A549 (cell line): ENCODE measurements at regions not wholly inside any gene's neighbourhood (a gene's known extent, or its start where the extent isn't known, plus 50 kb on each side); places are given as distances from the start of the nearest gene placed in this dataset.

ENCODE experiments used
- ATAC-seq, 2 experiments: fragments of 200-7000 bp in 1 of 2; fragments of >200 bp in 1 of 2; cut with Nextera tagmentation in 1 of 2; cut with Tn5 transposase in 1 of 2; 3 replicates each; pipeline versions ENCODE4 v1.8.0 to v1.9.1; 2018 to 2020; ENCODE audit warnings: mild to moderate bottlenecking in 1 of 2, moderate library complexity in 1 of 2
- CTCF ChIA-PET: fragments of 300-600 bp; sonication (Branson Sonifier 250); formaldehyde crosslinking; extraction: SDS; loops from one replicate; lab custom pipeline; 2021; ENCODE audit warnings: antibody characterized with exemption, inconsistent platforms; lab: Yijun Ruan, JAX
- POLR2A ChIA-PET: fragments of 350-600 bp; formaldehyde crosslinking; extraction: SDS; loops from one replicate; lab custom pipeline; 2021; ENCODE audit warnings: antibody characterized with exemption, inconsistent platforms; lab: Yijun Ruan, JAX
- DNase-seq, 2 experiments: peaks; one replicate each; pipeline versions ENCODE4 v3.0.0 to v3.0.0-alpha.2; 2011 to 2016; ENCODE audit warnings: low read depth in 1 of 2, low spot score in 1 of 2
- FAIRE-seq: peaks from 2 replicates; lab custom pipeline; 2011; peaks lifted over from hg19 to GRCh38; lab: Jason Lieb, UNC
- H3K27ac ChIP-seq, 2 experiments: fragments of >200 bp; sonication (Bioruptor Twin); formaldehyde crosslinking; 3 replicates each; pipeline ENCODE4 v1.5.1; 2016 to 2017
- H3K4me1 ChIP-seq: fragments of >200 bp; sonication (Bioruptor Twin); formaldehyde crosslinking; 3 replicates; pipeline ENCODE4 v1.6.1; 2016
- H3K4me2 ChIP-seq: fragments of >200 bp; sonication (Bioruptor Twin); formaldehyde crosslinking; 3 replicates; pipeline ENCODE4 v1.6.1; 2016
- H3K4me3 ChIP-seq: fragments of >200 bp; sonication (Bioruptor Twin); formaldehyde crosslinking; 3 replicates; pipeline ENCODE4 v1.5.1; 2016
- H3K9me3 ChIP-seq: fragments of >200 bp; sonication (Bioruptor Twin); formaldehyde crosslinking; 3 replicates; pipeline ENCODE4 v1.6.1; 2016
- CBX2 ChIP-seq: fragments of 200-600 bp; sonication (generic); IDR thresholded peaks from 2 replicates; pipeline ENCODE4 v1.6.1; 2016; ENCODE audit warnings: low read depth, mild to moderate bottlenecking, borderline replicate concordance
- CBX8 ChIP-seq: fragments of 200-600 bp; sonication (generic); IDR thresholded peaks from 2 replicates; pipeline ENCODE4 v1.6.1; 2016
- CEBPB ChIP-seq, 2 experiments: fragments of >200 bp in 1 of 2; sonication (Bioruptor Twin) in 1 of 2; formaldehyde crosslinking in 1 of 2; IDR thresholded peaks; 2 replicates each; pipeline ENCODE4 v1.6.1; 2012 to 2016
- EP300 ChIP-seq, 2 experiments: fragments of >200 bp; sonication (Bioruptor Twin); formaldehyde crosslinking; IDR thresholded peaks; 2 replicates in 1 of 2; 3 replicates in 1 of 2; pipeline ENCODE4 v1.6.1; 2016 to 2017
- ESRRA ChIP-seq: fragments of 150-350 bp; IDR thresholded peaks from 2 replicates; pipeline ENCODE4 v1.6.1; 2014; ENCODE audit warnings: mild to moderate bottlenecking, low read length, borderline replicate concordance
- HDAC2 ChIP-seq: fragments of 200-600 bp; sonication (generic); IDR thresholded peaks from 2 replicates; pipeline ENCODE4 v1.6.1; 2016
- HEYL ChIP-seq: fragments of 250-450 bp; sonication (Bioruptor Pico); IDR thresholded peaks from 2 replicates; pipeline ENCODE4 v1.8.0; 2021; ENCODE audit warnings: mild to moderate bottlenecking, moderate library complexity
- HOXB13 ChIP-seq: fragments of 250-450 bp; sonication (Bioruptor Pico); IDR thresholded peaks from 2 replicates; pipeline ENCODE4 v1.5.0; 2020; ENCODE audit warnings: low read depth, mild to moderate bottlenecking, moderate library complexity
- HOXB5 ChIP-seq: fragments of 250-450 bp; sonication (Bioruptor Pico); IDR thresholded peaks from 2 replicates; pipeline ENCODE4 v1.5.0; 2020; ENCODE audit warnings: mild to moderate bottlenecking, moderate library complexity
- KDM5A ChIP-seq: fragments of 200-600 bp; sonication (generic); IDR thresholded peaks from 2 replicates; pipeline ENCODE4 v1.6.1; 2016; ENCODE audit warnings: antibody characterized with exemption, mild to moderate bottlenecking
- PHF8 ChIP-seq: fragments of 200-600 bp; sonication (generic); IDR thresholded peaks from 2 replicates; pipeline ENCODE4 v1.6.1; 2016; ENCODE audit warnings: low read depth, mild to moderate bottlenecking, antibody characterized with exemption, moderate library complexity, borderline replicate concordance
- RCOR1 ChIP-seq: fragments of 150-350 bp; IDR thresholded peaks from 2 replicates; pipeline ENCODE4 v1.6.1; 2014; ENCODE audit warnings: antibody characterized with exemption, low read length, low read depth
- SMC3 ChIP-seq: fragments of >200 bp; sonication (Bioruptor Twin); formaldehyde crosslinking; IDR thresholded peaks from 3 replicates; pipeline ENCODE4 v1.6.1; 2018; ENCODE audit warnings: inconsistent platforms
- SREBF2 ChIP-seq: fragments of 450-650 bp; IDR thresholded peaks from 2 replicates; pipeline ENCODE4 v1.6.1; 2014; ENCODE audit warnings: mild to moderate bottlenecking, moderate library complexity
- TP53 ChIP-seq: fragments of 250-450 bp; sonication (Bioruptor Pico); IDR thresholded peaks from 2 replicates; pipeline ENCODE4 v1.5.0; 2021; ENCODE audit warnings: mild to moderate bottlenecking, moderate library complexity
- ZFP36 ChIP-seq: fragments of 450-650 bp; IDR thresholded peaks from 2 replicates; pipeline ENCODE4 v1.6.1; 2014; ENCODE audit warnings: borderline replicate concordance; ENCODE audit not compliant: partially characterized antibody
- ZNF302 ChIP-seq: fragments of 250-450 bp; sonication (Bioruptor Pico); IDR thresholded peaks from 2 replicates; pipeline ENCODE4 v1.9.0; 2021; ENCODE audit warnings: inconsistent platforms, mild to moderate bottlenecking, moderate library complexity
- WGBS: methylation state at CpG from one replicate; pipeline ENCODE4 v1.1.6; 2017; ENCODE audit errors: missing lambda C conversion rate; 5-methylcytosine and 5-hydroxymethylcytosine counted together
- TF ChIP-seq, protein P1 (sequence below): fragments of 450-650 bp; IDR thresholded peaks from 2 replicates; pipeline ENCODE4 v1.6.1; 2014; ENCODE audit warnings: antibody characterized with exemption
- TF ChIP-seq, protein P2 (sequence below): IDR thresholded peaks from 2 replicates; pipeline ENCODE4 v1.6.1; 2012
- TF ChIP-seq, protein P3 (sequence below): fragments of >200 bp; sonication (Bioruptor Twin); formaldehyde crosslinking; IDR thresholded peaks from 3 replicates; pipeline ENCODE4 v1.6.1; 2016

DNA sequence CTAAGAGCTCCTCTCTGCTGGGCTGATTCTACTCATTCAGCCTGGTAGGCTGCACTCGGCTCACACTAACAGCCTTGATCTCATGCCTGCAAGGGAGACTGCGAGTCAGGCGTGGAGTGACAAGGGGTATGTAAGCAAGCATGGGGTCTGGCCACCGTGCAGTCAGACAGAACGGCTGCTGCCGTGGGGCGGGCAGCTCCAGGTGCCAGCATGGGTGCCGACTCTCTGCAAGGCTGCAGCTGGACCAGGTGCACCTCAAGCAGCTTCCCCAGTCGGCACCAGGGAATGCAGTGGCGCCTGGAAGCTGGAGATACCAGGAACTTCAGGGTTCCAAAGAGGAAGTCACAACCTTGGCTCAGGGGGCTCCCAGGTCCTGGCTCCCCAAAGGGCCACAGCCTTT is 892.3 kb downstream of the OLFM4 start:
- Histone ChIP-seq H3K4me2 (no peak overlapping the region), H3K9me3 (no peaks in the 10 kb centered on the region), H3K27ac (no peak overlapping the region), H3K4me1 (no peaks in the 10 kb centered on the region), H3K4me3 (no peak overlapping the region)
- TF ChIP-seq SMC3 (no peak), EP300 (IDR thresholded peaks at IDR 0.05) (no peak), HOXB13 (CRISPR knock-in tag) (no peak), PHF8 (no peak), HEYL (CRISPR knock-in tag) (no peak), SREBF2 (no peak), HOXB5 (CRISPR knock-in tag) (no peak), CBX2 (no peak), TP53 (CRISPR knock-in tag) (no peak), CBX8 (no peak), KDM5A (no peak), RCOR1 (no peak), ZNF302 (no peak), ZFP36 (no peak)
- TF ChIP-seq, protein P1, sequence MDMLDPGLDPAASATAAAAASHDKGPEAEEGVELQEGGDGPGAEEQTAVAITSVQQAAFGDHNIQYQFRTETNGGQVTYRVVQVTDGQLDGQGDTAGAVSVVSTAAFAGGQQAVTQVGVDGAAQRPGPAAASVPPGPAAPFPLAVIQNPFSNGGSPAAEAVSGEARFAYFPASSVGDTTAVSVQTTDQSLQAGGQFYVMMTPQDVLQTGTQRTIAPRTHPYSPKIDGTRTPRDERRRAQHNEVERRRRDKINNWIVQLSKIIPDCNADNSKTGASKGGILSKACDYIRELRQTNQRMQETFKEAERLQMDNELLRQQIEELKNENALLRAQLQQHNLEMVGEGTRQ: no peak
- TF ChIP-seq, protein P2, sequence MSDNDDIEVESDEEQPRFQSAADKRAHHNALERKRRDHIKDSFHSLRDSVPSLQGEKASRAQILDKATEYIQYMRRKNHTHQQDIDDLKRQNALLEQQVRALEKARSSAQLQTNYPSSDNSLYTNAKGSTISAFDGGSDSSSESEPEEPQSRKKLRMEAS: no peak
- 10% methylated on average over 2 of the region's 10 CpGs for WGBS
- POLR2A ChIA-PET: no interaction called here
- CTCF ChIA-PET: no interaction called here
- ATAC-seq: no peak
- no peak for DNase-seq
- FAIRE-seq: no peak

DNA sequence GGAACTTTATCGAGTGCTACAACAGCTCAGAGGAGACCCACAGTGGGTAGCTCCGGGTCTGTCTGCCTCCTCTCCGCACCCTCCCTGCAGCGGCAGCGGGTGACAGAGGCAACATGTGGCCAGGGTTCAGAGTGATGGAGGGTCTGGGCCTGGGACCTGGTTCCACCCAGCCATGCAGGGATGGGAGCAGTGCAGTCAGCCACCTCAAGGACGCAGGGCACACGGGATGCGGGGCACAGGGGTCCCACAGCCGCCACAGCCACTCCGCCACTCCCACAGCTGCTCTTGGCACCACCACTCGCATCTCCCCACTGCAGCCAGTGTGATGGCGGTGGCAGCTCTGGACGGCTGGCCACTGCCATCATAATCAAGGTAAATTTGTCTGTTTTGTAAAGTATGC is 892.9 kb downstream of the OLFM4 start:
- ChIA-PET CTCF (no interaction called here), POLR2A (no interaction called here)
- TF ChIP-seq ESRRA (no peak), CEBPB (IDR thresholded peaks at IDR 0.05) (no peak), ZNF302 (no peak), HOXB13 (CRISPR knock-in tag) (no peak), HDAC2 (no peak)
- TF ChIP-seq, protein P3, sequence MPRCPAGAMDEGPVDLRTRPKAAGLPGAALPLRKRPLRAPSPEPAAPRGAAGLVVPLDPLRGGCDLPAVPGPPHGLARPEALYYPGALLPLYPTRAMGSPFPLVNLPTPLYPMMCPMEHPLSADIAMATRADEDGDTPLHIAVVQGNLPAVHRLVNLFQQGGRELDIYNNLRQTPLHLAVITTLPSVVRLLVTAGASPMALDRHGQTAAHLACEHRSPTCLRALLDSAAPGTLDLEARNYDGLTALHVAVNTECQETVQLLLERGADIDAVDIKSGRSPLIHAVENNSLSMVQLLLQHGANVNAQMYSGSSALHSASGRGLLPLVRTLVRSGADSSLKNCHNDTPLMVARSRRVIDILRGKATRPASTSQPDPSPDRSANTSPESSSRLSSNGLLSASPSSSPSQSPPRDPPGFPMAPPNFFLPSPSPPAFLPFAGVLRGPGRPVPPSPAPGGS: no peak
- TF ChIP-seq, protein P1: no peak
- TF ChIP-seq, protein P2: no peak
- Histone ChIP-seq H3K27ac (no peak overlapping the region), H3K9me3 (no peaks in the 10 kb centered on the region), H3K4me2 (no peak overlapping the region), H3K4me3 (no peak overlapping the region), H3K4me1 (no peaks in the 10 kb centered on the region)
- FAIRE-seq (no peak), DNase-seq (no peak), ATAC-seq (no peak)
- 8% methylated on average over 13 of the region's 13 CpGs for WGBS

DNA sequence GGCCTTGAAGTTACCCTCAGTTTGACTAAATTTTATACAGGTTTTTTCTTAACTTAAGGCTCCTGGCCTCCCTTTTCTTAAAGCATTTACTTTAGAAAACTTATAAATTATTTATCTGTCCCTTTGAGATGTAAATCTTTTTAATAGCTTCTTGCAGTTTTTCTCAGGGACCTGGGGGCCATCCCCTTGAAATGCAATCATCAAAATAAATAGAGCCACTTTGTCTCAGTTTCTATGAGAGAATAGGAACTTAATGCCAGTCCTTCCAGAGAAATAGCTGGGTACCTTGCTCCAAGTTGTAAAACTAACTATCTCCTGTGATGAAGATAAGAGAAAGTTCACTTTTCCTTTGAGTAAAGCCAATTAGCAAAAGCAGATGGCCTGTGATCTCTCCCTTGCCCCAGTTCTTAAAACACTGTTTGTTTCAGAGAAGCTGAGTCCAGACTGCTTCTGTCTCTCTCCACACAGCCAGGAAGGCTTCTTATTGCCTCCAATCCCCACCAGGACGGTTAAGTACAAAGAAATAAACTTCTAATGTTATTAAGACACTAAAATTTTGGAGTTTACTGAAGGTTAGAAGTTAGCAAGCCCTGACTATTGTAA is 913.1 kb downstream of the OLFM4 start:
- 0% methylated on average over 1 of the region's 1 CpG for WGBS
- DNase-seq (no peak), ATAC-seq (no peak), FAIRE-seq (no peak)
- no peak overlapping the region for H3K4me2 ChIP-seq
- no peak overlapping the region for H3K27ac ChIP-seq
- no peaks in the 10 kb centered on the region for H3K4me1 ChIP-seq
- H3K4me3 ChIP-seq: no peak overlapping the region
- TF ChIP-seq CBX8: no peak
- ChIA-PET POLR2A (no interaction called here), CTCF (interaction anchor here (1.3 kb wide), 1 partner anchor 159 kb away, joined by 3 read pairs; no protein-coding TSS in a partner anchor)
- no peaks in the 10 kb centered on the region for H3K9me3 ChIP-seq
